H1 (cell line): ENCODE measurements at regions not wholly inside any gene's neighbourhood (a gene's known extent, or its start where the extent isn't known, plus 50 kb on each side); places are given as distances from the start of the nearest gene placed in this dataset.

Experiments
- CTCF ChIA-PET: fragments of 300-600 bp; sonication (Branson Sonifier 250); formaldehyde crosslinking; loops from one replicate; lab custom pipeline; 2021; ENCODE audit not compliant: partially characterized antibody; lab: Charles Lee
- POLR2A ChIA-PET: fragments of 300-600 bp; sonication (Branson Sonifier 250); formaldehyde crosslinking; loops from one replicate; lab custom pipeline; 2021; ENCODE audit warnings: inconsistent platforms; ENCODE audit not compliant: partially characterized antibody; lab: Charles Lee
- DNase-seq, 2 experiments: peaks; one replicate each; pipeline versions ENCODE4 v3.0.0 to v3.0.0-alpha.2; 2010 to 2022; ENCODE audit warnings: low spot score in 2 of 2, low read depth in 1 of 2, mixed read lengths in 1 of 2
- FAIRE-seq: peaks from 2 replicates; lab custom pipeline; 2011; peaks lifted over from hg19 to GRCh38; lab: Jason Lieb, UNC
- H2AFZ ChIP-seq: 2 replicates; pipeline ENCODE4 v1.8.1; 2012; ENCODE audit warnings: low read length, inconsistent platforms
- H2AK5ac ChIP-seq: 2 replicates; pipeline ENCODE4 v1.6.1; 2013; ENCODE audit warnings: low read depth, low read length
- H2BK120ac ChIP-seq: replicated peaks from 2 replicates; pipeline ENCODE3; 2013; ENCODE audit warnings: low read depth, low read length, inconsistent platforms
- H2BK12ac ChIP-seq: 2 replicates; pipeline ENCODE4 v1.6.1; 2013; ENCODE audit warnings: low read depth, low read length
- H2BK15ac ChIP-seq: 2 replicates; pipeline ENCODE4 v1.6.1; 2013; ENCODE audit warnings: low read length
- H2BK20ac ChIP-seq: 2 replicates; pipeline ENCODE4 v1.6.1; 2013; ENCODE audit warnings: low read length
- H2BK5ac ChIP-seq: 2 replicates; pipeline ENCODE4 v1.6.1; 2013; ENCODE audit warnings: low read depth, low read length
- H3K14ac ChIP-seq: 2 replicates; pipeline ENCODE4 v1.6.1; 2013; ENCODE audit warnings: inconsistent platforms; ENCODE audit not compliant: insufficient read length
- H3K18ac ChIP-seq: 2 replicates; pipeline ENCODE4 v1.6.1; 2013; ENCODE audit warnings: low read length; ENCODE audit errors: extremely low read depth
- H3K23ac ChIP-seq: 2 replicates; pipeline ENCODE4 v1.6.1; 2013; ENCODE audit warnings: inconsistent platforms; ENCODE audit not compliant: insufficient read length
- H3K23me2 ChIP-seq: 2 replicates; pipeline ENCODE4 v1.6.1; 2013; ENCODE audit warnings: low read depth, low read length
- H3K27ac ChIP-seq: 2 replicates; pipeline ENCODE4 v1.6.1; 2011; ENCODE audit warnings: low read depth, low read length, inconsistent platforms
- H3K27me3 ChIP-seq, 4 experiments: replicated peaks in 1 of 4; 1 replicate in 1 of 4; 2 replicates in 3 of 4; pipeline versions ENCODE4 v1.6.1 to v1.8.1; 2011 to 2013; ENCODE audit warnings: low read length in 3 of 4, mild to moderate bottlenecking in 3 of 4, inconsistent platforms in 2 of 4, mixed read lengths in 2 of 4, moderate library complexity in 1 of 4; ENCODE audit not compliant: control insufficient read depth in 3 of 4, insufficient read depth in 3 of 4; ENCODE audit errors: extremely low read depth in 1 of 4
- H3K36me3 ChIP-seq, 4 experiments: 2 replicates each; pipeline versions ENCODE4 v1.6.1 to v1.8.1; 2011 to 2013; ENCODE audit warnings: mild to moderate bottlenecking in 4 of 4, low read length in 3 of 4, moderate library complexity in 2 of 4, control low read depth in 1 of 4, inconsistent platforms in 1 of 4; ENCODE audit not compliant: insufficient read depth in 4 of 4, control insufficient read depth in 2 of 4
- H3K4ac ChIP-seq: replicated peaks from 2 replicates; pipeline ENCODE3; 2013; ENCODE audit warnings: low read length, low read depth, mixed read lengths, inconsistent platforms; ENCODE audit not compliant: insufficient read length
- H3K4me1 ChIP-seq, 4 experiments: replicated peaks in 1 of 4; 1 replicate in 1 of 4; 2 replicates in 3 of 4; pipeline versions ENCODE4 v1.6.1 to v1.8.1; 2011 to 2013; ENCODE audit warnings: low read length in 3 of 4, inconsistent platforms in 2 of 4, mixed read lengths in 1 of 4; ENCODE audit not compliant: insufficient read depth in 4 of 4, control insufficient read depth in 3 of 4
- H3K4me2 ChIP-seq, 2 experiments: 2 replicates each; pipeline versions ENCODE4 v1.6.1 to v1.8.1; 2011 to 2013; ENCODE audit warnings: low read depth in 2 of 2, low read length in 2 of 2, control low read depth in 1 of 2, inconsistent platforms in 1 of 2, mild to moderate bottlenecking in 1 of 2; ENCODE audit not compliant: insufficient read depth in 1 of 2
- H3K4me3 ChIP-seq, 4 experiments: fragments of 200-600, 300-600 bp in 1 of 4; sonication (generic), shearing (Covaris generic), sonication (Bioruptor Twin) in 1 of 4; 2 replicates each; pipeline versions ENCODE4 v1.5.1 to v1.8.1; 2011 to 2016; ENCODE audit warnings: low read length in 4 of 4, low read depth in 3 of 4, control low read depth in 2 of 4, inconsistent platforms in 2 of 4, mild to moderate bottlenecking in 2 of 4, mixed read lengths in 1 of 4, moderate library complexity in 1 of 4; ENCODE audit not compliant: insufficient read depth in 2 of 4; ENCODE audit errors: extremely low read depth in 1 of 4
- H3K56ac ChIP-seq: replicated peaks from 2 replicates; pipeline ENCODE3; 2013; ENCODE audit warnings: low read depth, mild to moderate bottlenecking, mixed read lengths, low read length, inconsistent platforms; ENCODE audit not compliant: insufficient read length
- H3K79me1 ChIP-seq: 2 replicates; pipeline ENCODE4 v1.6.1; 2013; ENCODE audit warnings: low read depth, low read length, control low read depth
- H3K79me2 ChIP-seq, 2 experiments: 2 replicates each; pipeline versions ENCODE4 v1.6.1 to v1.8.1; 2012 to 2013; ENCODE audit warnings: low read length in 2 of 2, mild to moderate bottlenecking in 2 of 2, inconsistent platforms in 1 of 2; ENCODE audit not compliant: insufficient read depth in 2 of 2, control insufficient read depth in 1 of 2
- H3K9ac ChIP-seq, 4 experiments: replicated peaks in 1 of 4; 1 replicate in 1 of 4; 2 replicates in 3 of 4; pipeline versions ENCODE4 v1.6.1 to v1.8.1; 2011 to 2013; ENCODE audit warnings: low read depth in 3 of 4, low read length in 3 of 4, control low read depth in 2 of 4, mild to moderate bottlenecking in 2 of 4, moderate library complexity in 2 of 4, inconsistent platforms in 1 of 4; ENCODE audit errors: extremely low read depth in 1 of 4
- H3K9me3 ChIP-seq, 2 experiments: 2 replicates each; pipeline versions ENCODE4 v1.6.1 to v1.8.1; 2012 to 2013; ENCODE audit warnings: mild to moderate bottlenecking in 2 of 2, moderate library complexity in 2 of 2, control low read depth in 1 of 2, inconsistent platforms in 1 of 2, low read depth in 1 of 2, low read length in 1 of 2, mixed read lengths in 1 of 2; ENCODE audit not compliant: insufficient read depth in 2 of 2
- H4K20me1 ChIP-seq, 2 experiments: replicated peaks in 1 of 2; 2 replicates each; pipeline versions ENCODE3 to v1.8.1; 2011 to 2013; ENCODE audit warnings: inconsistent platforms in 2 of 2, low read length in 2 of 2, mild to moderate bottlenecking in 1 of 2; ENCODE audit not compliant: insufficient read depth in 2 of 2, control insufficient read depth in 1 of 2
- H4K5ac ChIP-seq: 2 replicates; pipeline ENCODE4 v1.6.1; 2013; ENCODE audit warnings: low read length, low read depth, mixed read lengths, inconsistent platforms; ENCODE audit not compliant: insufficient read length
- H4K8ac ChIP-seq: 2 replicates; pipeline ENCODE4 v1.8.0; 2013; ENCODE audit warnings: mild to moderate bottlenecking, moderate library complexity, low read length, inconsistent platforms; ENCODE audit not compliant: insufficient read depth; ENCODE audit errors: extremely low read depth
- H4K91ac ChIP-seq: replicated peaks from 2 replicates; pipeline ENCODE3; 2013; ENCODE audit warnings: low read length, mixed read lengths, inconsistent platforms; ENCODE audit not compliant: insufficient read length
- BCL11A ChIP-seq, 2 experiments: IDR thresholded peaks; one replicate each; pipeline ENCODE4 v1.6.1; 2011; ENCODE audit warnings: low read depth in 2 of 2, low read length in 2 of 2, mild to moderate bottlenecking in 2 of 2
- CTBP2 ChIP-seq: IDR thresholded peaks from 2 replicates; pipeline ENCODE4 v1.7.0; 2011; ENCODE audit warnings: borderline replicate concordance, mild to moderate bottlenecking, moderate library complexity, mixed read lengths, low read length; ENCODE audit not compliant: insufficient read depth, insufficient read length
- FOSL1 ChIP-seq: IDR thresholded peaks from 2 replicates; pipeline ENCODE4 v1.6.1; 2011; ENCODE audit warnings: mild to moderate bottlenecking, low read depth, low read length, moderate library complexity; ENCODE audit not compliant: insufficient read depth
- GABPA ChIP-seq: IDR thresholded peaks from 2 replicates; pipeline ENCODE4 v1.6.1; 2011; ENCODE audit warnings: mild to moderate bottlenecking, low read length, moderate library complexity, borderline replicate concordance; ENCODE audit not compliant: insufficient read depth
- RBBP5 ChIP-seq: IDR thresholded peaks from 2 replicates; pipeline ENCODE4 v1.7.1; 2012; ENCODE audit warnings: low read depth, mild to moderate bottlenecking, inconsistent platforms, low read length, moderate library complexity, borderline replicate concordance
- RXRA ChIP-seq: IDR thresholded peaks from 2 replicates; pipeline ENCODE4 v1.6.1; 2011; ENCODE audit warnings: low read depth, mild to moderate bottlenecking, low read length, moderate library complexity; ENCODE audit not compliant: insufficient read depth
- SAP30 ChIP-seq: fragments of 300-600 bp; sonication (generic); IDR thresholded peaks from 2 replicates; pipeline ENCODE4 v1.7.1; 2012; ENCODE audit warnings: low read length, moderate library complexity, mild to moderate bottlenecking, inconsistent platforms; ENCODE audit not compliant: insufficient read depth, insufficient replicate concordance
- SIN3A ChIP-seq, 2 experiments: IDR thresholded peaks in 1 of 2; conservative IDR thresholded peaks in 1 of 2; 2 replicates each; pipeline ENCODE4 v1.6.1; 2011 to 2012; ENCODE audit warnings: low read length in 2 of 2, improper control_type of control experiment in 1 of 2, low read depth in 1 of 2, mild to moderate bottlenecking in 1 of 2
- SP4 ChIP-seq: IDR thresholded peaks from 2 replicates; pipeline ENCODE4 v1.6.1; 2012; ENCODE audit warnings: low read length, inconsistent platforms
- SUZ12 ChIP-seq: fragments of 200-600 bp; sonication (generic); IDR thresholded peaks from 2 replicates; pipeline ENCODE4 v1.6.1; 2012; ENCODE audit warnings: mild to moderate bottlenecking, inconsistent platforms, low read length, moderate library complexity, mixed read lengths
- TEAD4 ChIP-seq: IDR thresholded peaks from 2 replicates; pipeline ENCODE4 v1.6.1; 2012; ENCODE audit warnings: low read depth, low read length, inconsistent platforms, mixed read lengths
- WGBS, 2 experiments: shearing (Covaris generic) in 1 of 2; methylation state at CpG; one replicate each; pipeline versions ENCODE4 v1.1.6 to v1.1.7; 2013 to 2015; ENCODE audit warnings: low lambda C conversion rate in 2 of 2, mixed read lengths in 2 of 2, inconsistent platforms in 1 of 2, low coverage in 1 of 2, missing lambda C conversion rate in 1 of 2; ENCODE audit not compliant: insufficient replicate concordance in 2 of 2, insufficient coverage in 1 of 2, insufficient read length in 1 of 2; ENCODE audit errors: extremely low coverage in 1 of 2, missing lambda C conversion rate in 1 of 2; 5-methylcytosine and 5-hydroxymethylcytosine counted together
- TF ChIP-seq, protein P1 (sequence below): IDR thresholded peaks from 2 replicates; pipeline ENCODE4 v1.6.1; 2011; ENCODE audit warnings: low read depth, mild to moderate bottlenecking, low read length; ENCODE audit not compliant: insufficient read depth

DNA sequence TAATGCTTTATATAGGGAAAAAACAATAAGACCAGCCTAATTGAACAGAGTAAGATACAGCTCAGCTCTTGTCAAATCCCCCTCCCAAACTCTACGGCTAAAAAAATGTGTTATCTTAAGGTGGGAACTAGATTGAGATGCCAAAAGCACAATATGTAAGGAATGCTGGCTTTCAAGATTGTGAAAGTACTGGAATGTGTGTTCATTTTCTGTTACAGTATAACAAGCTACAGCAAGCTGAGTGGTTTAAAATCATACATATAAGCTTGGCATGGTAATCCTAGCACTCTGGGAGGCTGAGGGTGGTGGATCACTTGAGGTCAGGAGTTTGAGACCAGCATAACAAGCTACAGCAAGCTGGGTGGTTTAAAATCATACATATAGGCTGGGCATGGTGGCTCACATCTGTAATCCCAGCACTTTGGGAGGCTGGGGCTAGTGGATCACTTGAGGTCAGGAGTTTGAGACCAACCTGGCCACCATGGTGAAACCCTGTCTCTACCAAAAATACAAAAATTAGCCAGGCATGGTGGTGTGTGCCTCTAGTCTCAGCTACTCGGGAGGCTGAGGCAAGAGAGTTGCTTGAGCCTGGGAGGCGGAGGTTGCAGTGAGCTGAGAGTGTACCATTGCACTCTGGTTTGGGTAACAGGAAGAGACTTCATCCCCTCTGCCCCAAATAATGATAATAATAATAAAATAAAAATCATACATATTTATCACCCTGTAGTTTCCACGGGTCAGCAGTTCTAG lies 297.7 kb downstream of the DOK5 start:
- DNase-seq (no peak), FAIRE-seq (no peak)
- no peak overlapping the region for H3K4me3 ChIP-seq
- H3K27me3 ChIP-seq, result no peaks in the 10 kb centered on the region
- H3K23me2 ChIP-seq, result no peaks in the 10 kb centered on the region
- H3K56ac ChIP-seq, result no peak overlapping the region
- H2BK5ac ChIP-seq, result no peak overlapping the region
- WGBS, 2 experiments, result 97% methylated on average over 4 of the region's 4 CpGs; no CpG with 5 or more reads in 1 of the 2 experiments
- H3K4me1 ChIP-seq, result no peaks in the 10 kb centered on the region
- H2BK20ac ChIP-seq, result no peak overlapping the region
- H4K91ac ChIP-seq, result no peak overlapping the region
- ChIA-PET CTCF (no interaction called here), POLR2A (no interaction called here)
- H3K27ac ChIP-seq, result no peak overlapping the region
- no peaks in the 10 kb centered on the region for H3K9me3 ChIP-seq
- no peak overlapping the region for H3K9ac ChIP-seq
- H2AK5ac ChIP-seq, result no peak overlapping the region
- H2BK120ac ChIP-seq, result no peak overlapping the region
- H2BK15ac ChIP-seq, result no peak overlapping the region
- no peaks in the 10 kb centered on the region for H3K79me1 ChIP-seq
- no peak overlapping the region for H3K14ac ChIP-seq
- H4K8ac ChIP-seq, result no peak overlapping the region
- H3K36me3 ChIP-seq, result no peaks in the 10 kb centered on the region
- H2AFZ ChIP-seq, result no peak overlapping the region
- no peak overlapping the region for H2BK12ac ChIP-seq
- no peaks in the 10 kb centered on the region for H4K20me1 ChIP-seq
- H4K5ac ChIP-seq, result no peak overlapping the region
- H3K23ac ChIP-seq, result no peak overlapping the region
- H3K4me2 ChIP-seq, result no peak overlapping the region
- H3K79me2 ChIP-seq, result no peaks in the 10 kb centered on the region
- H3K4ac ChIP-seq, result no peak overlapping the region
- no peak overlapping the region for H3K18ac ChIP-seq
- TF ChIP-seq BCL11A (IDR thresholded peaks at IDR 0.05; ENCODE audit: low read depth in 2 of 2, low read length in 2 of 2), result no peak
- no peak for TF ChIP-seq FOSL1
- TF ChIP-seq SIN3A (conservative IDR thresholded peaks at IDR 0.05 in 1 of 2, IDR thresholded peaks at IDR 0.05 in 1 of 2; ENCODE audit: low read depth in 1 of 2, low read length in 2 of 2), result no peak
- no peak for TF ChIP-seq CTBP2
- no peak for TF ChIP-seq TEAD4
- no peak for TF ChIP-seq RXRA
- no peak for TF ChIP-seq SUZ12
- TF ChIP-seq SP4, result no peak
- TF ChIP-seq GABPA, result no peak
- TF ChIP-seq, protein P1, sequence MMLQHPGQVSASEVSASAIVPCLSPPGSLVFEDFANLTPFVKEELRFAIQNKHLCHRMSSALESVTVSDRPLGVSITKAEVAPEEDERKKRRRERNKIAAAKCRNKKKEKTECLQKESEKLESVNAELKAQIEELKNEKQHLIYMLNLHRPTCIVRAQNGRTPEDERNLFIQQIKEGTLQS, result no peak
- TF ChIP-seq RBBP5, result no peak
- TF ChIP-seq SAP30, result no peak
